Stimulated activated CD8-positive, alpha-beta memory T cell treated with anti-CD3 and anti-CD28 coated beads, Interleukin-15, amount 100 ng/mL, for 48 hours (primary cell): ENCODE measurements at regions not wholly inside any gene's neighbourhood (a gene's known extent, or its start where the extent isn't known, plus 50 kb on each side); places are given as distances from the start of the nearest gene placed in this dataset.
"Not testable (repeated sequence)": the region's sequence is repeated elsewhere in the genome, so short reads cannot be mapped to it uniquely, and the experiment has no call there.

Experiments used
- DNase-seq, 2 donors: peaks; one replicate each; pipeline ENCODE4 v3.0.0-alpha.2; 2020; ENCODE audit warnings: low read depth in 2 of 2

- no peak for DNase-seq
These were observed 1099.9 kb downstream of the NSUN3 start for GRCh38 chr3:95162794-95163193.

- no peak for DNase-seq
These were observed 1104.9 kb downstream of the NSUN3 start for GRCh38 chr3:95167748-95168147.

- no peak for DNase-seq
These were observed 1105.7 kb downstream of the NSUN3 start for GRCh38 chr3:95168526-95168925.

GRCh38 chr3:95172164-95172943 is 1109.5 kb downstream of the NSUN3 start:
- DNase-seq: no peak

GRCh38 chr3:95177096-95177495 is 1114.2 kb downstream of the NSUN3 start:
- no peak for DNase-seq

GRCh38 chr3:95184038-95184437 is 1121.2 kb downstream of the NSUN3 start:
- DNase-seq: no peak

- DNase-seq: no peak
These were observed 1126.5 kb downstream of the NSUN3 start for GRCh38 chr3:95189348-95189747.

- DNase-seq: no peak
These were observed 1134.8 kb downstream of the NSUN3 start for GRCh38 chr3:95197661-95198060.

GRCh38 chr3:95200384-95200783 is 1137.5 kb downstream of the NSUN3 start:
- no peak for DNase-seq

GRCh38 chr3:95210878-95211277 is 1148.0 kb downstream of the NSUN3 start:
- no peak for DNase-seq

- no peak for DNase-seq
These were observed 1149.3 kb downstream of the NSUN3 start for GRCh38 chr3:95212117-95212516.

GRCh38 chr3:95215437-95215957 is 1152.6 kb downstream of the NSUN3 start:
- no peak for DNase-seq

GRCh38 chr3:95217661-95218060 is 1154.8 kb downstream of the NSUN3 start:
- DNase-seq: no peak

- no peak for DNase-seq
These were observed 1155.6 kb downstream of the NSUN3 start for GRCh38 chr3:95218484-95218883.

- no peak for DNase-seq
These were observed 1163.6 kb downstream of the NSUN3 start for GRCh38 chr3:95226437-95226836.

- DNase-seq: no peak
These were observed 1164.2 kb downstream of the NSUN3 start for GRCh38 chr3:95227092-95227491.

GRCh38 chr3:95228416-95228815 is 1165.6 kb downstream of the NSUN3 start:
- DNase-seq: no peak

GRCh38 chr3:95235916-95236315 is 1173.1 kb downstream of the NSUN3 start:
- no peak for DNase-seq

GRCh38 chr3:95237783-95238182 is 1174.9 kb downstream of the NSUN3 start:
- DNase-seq: no peak

- no peak for DNase-seq
These were observed 1177.5 kb downstream of the NSUN3 start for GRCh38 chr3:95240395-95240794.

- not testable (repeated sequence) for DNase-seq
These were observed 1178.4 kb downstream of the NSUN3 start for GRCh38 chr3:95241256-95241655.

GRCh38 chr3:95246413-95246812 is 1183.6 kb downstream of the NSUN3 start:
- DNase-seq: no peak

GRCh38 chr3:95254061-95254460 is 1191.2 kb downstream of the NSUN3 start:
- no peak for DNase-seq

- DNase-seq: no peak
These were observed 1191.9 kb downstream of the NSUN3 start for GRCh38 chr3:95254758-95255157.
